Endodermal cell (in vitro differentiated cells): ENCODE measurements at regions not wholly inside any gene's neighbourhood (a gene's known extent, or its start where the extent isn't known, plus 50 kb on each side); places are given as distances from the start of the nearest gene placed in this dataset.

Experiments
- DNase-seq: peaks from one replicate; pipeline ENCODE4 v3.0.0-alpha.2; 2017
- H3K27ac ChIP-seq: 2 replicates; pipeline ENCODE4 v1.5.1; 2013; ENCODE audit warnings: mild to moderate bottlenecking, low read depth, low read length, moderate library complexity
- H3K27me3 ChIP-seq: 2 replicates; pipeline ENCODE4 v1.6.1; 2013; ENCODE audit warnings: mild to moderate bottlenecking, low read length, moderate library complexity; ENCODE audit not compliant: insufficient read depth, control insufficient read depth, poor library complexity, severe bottlenecking
- H3K36me3 ChIP-seq: 2 replicates; pipeline ENCODE4 v1.7.0; 2013; ENCODE audit warnings: mild to moderate bottlenecking, low read length, moderate library complexity; ENCODE audit not compliant: control insufficient read depth, insufficient read depth
- H3K4me1 ChIP-seq: one replicate; pipeline ENCODE4 v1.7.0; 2013; ENCODE audit warnings: low read length; ENCODE audit not compliant: control insufficient read depth, insufficient read depth
- H3K4me3 ChIP-seq: 2 replicates; pipeline ENCODE4 v1.5.1; 2013; ENCODE audit warnings: mild to moderate bottlenecking, low read length, moderate library complexity
- H3K9ac ChIP-seq: 2 replicates; pipeline ENCODE4 v1.6.1; 2013; ENCODE audit warnings: mild to moderate bottlenecking, low read length, moderate library complexity; ENCODE audit not compliant: poor library complexity, severe bottlenecking; ENCODE audit errors: extremely low read depth
- H3K9me3 ChIP-seq: 2 replicates; pipeline ENCODE4 v1.6.1; 2013; ENCODE audit warnings: mild to moderate bottlenecking, low read length, moderate library complexity; ENCODE audit not compliant: control insufficient read depth
- H3K27ac Mint-ChIP-seq: 2 replicates; pipeline ENCODE4 v1.8.0; 2020; ENCODE audit warnings: mixed read lengths
- H3K27me3 Mint-ChIP-seq: 2 replicates; pipeline ENCODE4 v1.8.0; 2021; ENCODE audit warnings: mild to moderate bottlenecking, mixed read lengths; ENCODE audit not compliant: insufficient read depth
- H3K36me3 Mint-ChIP-seq: 2 replicates; pipeline ENCODE4 v1.8.0; 2020; ENCODE audit warnings: low read depth, mixed read lengths
- H3K4me1 Mint-ChIP-seq: 2 replicates; pipeline ENCODE4 v1.8.0; 2020; ENCODE audit warnings: mixed read lengths
- H3K4me3 Mint-ChIP-seq: 2 replicates; pipeline ENCODE4 v1.8.0; 2020; ENCODE audit warnings: mild to moderate bottlenecking, moderate library complexity, mixed read lengths
- H3K9me3 Mint-ChIP-seq: 2 replicates; pipeline ENCODE4 v1.8.0; 2020; ENCODE audit warnings: mild to moderate bottlenecking, mixed read lengths
- CTCF ChIP-seq: fragments of 200-600 bp; sonication (generic); conservative IDR thresholded peaks from 2 replicates; pipeline ENCODE4 v1.5.0; 2021; ENCODE audit warnings: antibody characterized with exemption, mild to moderate bottlenecking
- WGBS, 2 experiments: methylation state at CpG; one replicate each; pipeline versions ENCODE4 v1.1.5 to v1.1.7; 2013; ENCODE audit warnings: missing lambda C conversion rate in 2 of 2, mixed read lengths in 1 of 2; ENCODE audit not compliant: insufficient coverage in 1 of 2, insufficient read length in 1 of 2; 5-methylcytosine and 5-hydroxymethylcytosine counted together

DNA sequence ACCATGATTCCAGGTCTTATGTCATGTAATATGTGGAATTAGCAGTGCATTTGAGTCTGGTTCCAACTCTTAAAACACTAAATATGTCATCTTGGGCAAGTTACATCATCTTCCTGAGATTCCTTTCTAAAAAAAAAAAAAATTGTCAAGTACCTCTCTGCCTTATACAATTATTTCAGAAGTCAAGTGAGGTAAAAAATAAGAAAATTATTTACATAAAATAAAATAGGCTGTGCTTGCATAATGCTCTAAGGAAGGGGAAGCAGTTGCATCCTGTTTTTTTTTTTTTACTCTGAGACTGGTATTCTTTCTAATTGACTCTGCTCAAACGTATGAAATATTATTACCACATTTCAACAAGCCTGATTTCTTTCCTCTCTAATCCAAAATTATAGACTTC lies 55.1 kb upstream of the SEMA3A start:
- TF ChIP-seq CTCF: no peak
- Mint-ChIP-seq H3K27ac (no peak overlapping the region), H3K4me3 (no peak overlapping the region), H3K9me3 (peaks cover 16% of the 10 kb centered on the region), H3K27me3 (no peaks in the 10 kb centered on the region), H3K36me3 (peaks cover 4% of the 10 kb centered on the region), H3K4me1 (peaks cover 3% of the 10 kb centered on the region)
- no peak overlapping the region for H3K4me3 ChIP-seq
- no peak overlapping the region for H3K9ac ChIP-seq
- no peak for DNase-seq
- 73% methylated on average over 1 of the region's 1 CpG; no CpG with 5 or more reads in 1 of the 2 experiments for WGBS, 2 experiments
- no peaks in the 10 kb centered on the region for H3K36me3 ChIP-seq
- no peak overlapping the region for H3K27ac ChIP-seq
- peaks cover 14% of the 10 kb centered on the region for H3K9me3 ChIP-seq
- H3K27me3 ChIP-seq: no peaks in the 10 kb centered on the region
- no peaks in the 10 kb centered on the region for H3K4me1 ChIP-seq

DNA sequence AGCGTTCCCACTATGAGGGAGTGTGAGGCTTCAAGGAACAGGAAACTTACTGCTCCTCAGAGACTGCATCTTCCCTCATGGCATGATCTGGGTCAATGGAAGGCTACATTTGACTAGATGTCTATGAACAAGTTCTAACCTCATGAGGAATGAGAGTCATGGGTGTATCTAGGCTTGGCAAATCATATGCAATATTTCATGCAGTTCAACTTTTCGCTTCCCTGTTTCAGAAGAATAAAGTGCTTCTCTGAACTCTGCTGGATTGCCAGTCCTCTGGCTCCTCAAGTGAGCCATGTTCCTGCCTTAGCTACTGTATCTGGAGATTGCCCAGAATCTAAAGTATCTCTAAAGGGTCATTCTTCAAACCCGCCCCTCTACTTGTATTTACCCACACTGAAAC lies 54.3 kb upstream of the SEMA3A start:
- no peak overlapping the region for H3K27ac ChIP-seq
- Mint-ChIP-seq H3K4me3 (no peak overlapping the region), H3K27me3 (no peaks in the 10 kb centered on the region), H3K27ac (no peak overlapping the region), H3K36me3 (peaks cover 4% of the 10 kb centered on the region), H3K9me3 (peaks cover 24% of the 10 kb centered on the region), H3K4me1 (peaks cover 3% of the 10 kb centered on the region)
- 90 to 100% methylated on average over 2 of the region's 3 CpGs for WGBS, 2 experiments
- H3K4me3 ChIP-seq: no peak overlapping the region
- peaks cover 22% of the 10 kb centered on the region for H3K9me3 ChIP-seq
- no peaks in the 10 kb centered on the region for H3K27me3 ChIP-seq
- no peak for TF ChIP-seq CTCF
- H3K9ac ChIP-seq: no peak overlapping the region
- H3K36me3 ChIP-seq: no peaks in the 10 kb centered on the region
- DNase-seq: no peak
- H3K4me1 ChIP-seq: no peaks in the 10 kb centered on the region

- WGBS, 2 experiments: 83 to 90% methylated on average over 1 of the region's 3 CpGs
- peaks cover 3% of the 10 kb centered on the region for H3K4me1 Mint-ChIP-seq
- no peak overlapping the region for H3K4me3 Mint-ChIP-seq
These were observed 53.7 kb upstream of the SEMA3A start for GRCh38 chr7:84248267-84248666.

More at GRCh38 chr7:84248267-84248666, 53.7 kb upstream of the SEMA3A start:
- no peak overlapping the region for H3K27ac Mint-ChIP-seq
- no peak for TF ChIP-seq CTCF
- DNase-seq: no peak
- Histone ChIP-seq H3K36me3 (no peaks in the 10 kb centered on the region), H3K4me1 (no peaks in the 10 kb centered on the region), H3K27me3 (no peaks in the 10 kb centered on the region), H3K9ac (no peak overlapping the region), H3K9me3 (peaks cover 22% of the 10 kb centered on the region), H3K27ac (no peak overlapping the region), H3K4me3 (no peak overlapping the region)
- H3K36me3 Mint-ChIP-seq: peaks cover 4% of the 10 kb centered on the region
- H3K27me3 Mint-ChIP-seq: no peaks in the 10 kb centered on the region
- peaks cover 29% of the 10 kb centered on the region for H3K9me3 Mint-ChIP-seq
